NT2/D1 (cell line): ENCODE measurements at regions not wholly inside any gene's neighbourhood (a gene's known extent, or its start where the extent isn't known, plus 50 kb on each side); places are given as distances from the start of the nearest gene placed in this dataset.
"Not testable (repeated sequence)": the region's sequence is repeated elsewhere in the genome, so short reads cannot be mapped to it uniquely, and the experiment has no call there.

Experiments
- DNase-seq: peaks from one replicate; pipeline ENCODE4 v3.0.0-alpha.2; 2011; ENCODE audit warnings: low read depth, low spot score
- H3K27me3 ChIP-seq: 2 replicates; pipeline ENCODE4 v1.6.0; 2011; ENCODE audit warnings: mild to moderate bottlenecking; ENCODE audit not compliant: insufficient read length, insufficient read depth
- H3K36me3 ChIP-seq: 2 replicates; pipeline ENCODE4 v1.6.1; 2011; ENCODE audit warnings: mild to moderate bottlenecking, low read length, mixed read lengths; ENCODE audit not compliant: insufficient read depth, insufficient read length
- H3K4me1 ChIP-seq: 2 replicates; pipeline ENCODE4 v1.5.1; 2011; ENCODE audit not compliant: insufficient read depth, insufficient read length
- H3K4me3 ChIP-seq: 2 replicates; pipeline ENCODE4 v1.5.1; 2011; ENCODE audit warnings: low read depth; ENCODE audit not compliant: insufficient read length
- H3K9ac ChIP-seq: 2 replicates; pipeline ENCODE4 v1.6.0; 2011; ENCODE audit warnings: low read depth; ENCODE audit not compliant: insufficient read length
- H3K9me3 ChIP-seq: 2 replicates; pipeline ENCODE4 v1.5.1; 2011; ENCODE audit warnings: mild to moderate bottlenecking, low read length; ENCODE audit not compliant: insufficient read depth
- SUZ12 ChIP-seq: IDR thresholded peaks from 2 replicates; pipeline ENCODE4 v1.6.1; 2011; ENCODE audit not compliant: insufficient read length, insufficient read depth; ENCODE audit errors: extremely low read depth
- YY1 ChIP-seq: IDR thresholded peaks from 2 replicates; pipeline ENCODE4 v1.6.1; 2011; ENCODE audit not compliant: insufficient read length, insufficient read depth
- ZNF274 ChIP-seq: IDR thresholded peaks from 2 replicates; pipeline ENCODE4 v1.6.1; 2011; ENCODE audit warnings: mild to moderate bottlenecking, low read depth, low read length

- Histone ChIP-seq H3K4me1 (no peaks in the 10 kb centered on the region), H3K9me3 (no peaks in the 10 kb centered on the region), H3K4me3 (no peak overlapping the region), H3K9ac (no peak overlapping the region), H3K36me3 (no peaks in the 10 kb centered on the region), H3K27me3 (no peaks in the 10 kb centered on the region)
- no peak for TF ChIP-seq SUZ12
- no peak for DNase-seq
Observed at GRCh38 chr18:3340015-3340681, 78.2 kb downstream of the MYL12B start.

- Histone ChIP-seq H3K27me3 (no peaks in the 10 kb centered on the region), H3K9me3 (no peaks in the 10 kb centered on the region), H3K36me3 (no peaks in the 10 kb centered on the region), H3K4me3 (no peak overlapping the region), H3K4me1 (no peaks in the 10 kb centered on the region), H3K9ac (no peak overlapping the region)
- TF ChIP-seq YY1 = no peak
- no peak for TF ChIP-seq SUZ12
- no peak for TF ChIP-seq ZNF274
- DNase-seq = no peak
Observed at GRCh38 chr18:3340682-3341097, 78.8 kb downstream of the MYL12B start.

GRCh38 chr18:3342628-3343027 is 80.7 kb downstream of the MYL12B start:
- TF ChIP-seq YY1 (no peak), SUZ12 (no peak), ZNF274 (no peak)
- Histone ChIP-seq H3K4me1 (no peaks in the 10 kb centered on the region), H3K9ac (no peak overlapping the region)

GRCh38 chr18:3345452-3345851 is 83.5 kb downstream of the MYL12B start:
- TF ChIP-seq YY1 (no peak), ZNF274 (no peak), SUZ12 (no peak)
- H3K4me1 ChIP-seq = no peaks in the 10 kb centered on the region
- H3K27me3 ChIP-seq = no peaks in the 10 kb centered on the region

More at GRCh38 chr18:3342628-3343027, 80.7 kb downstream of the MYL12B start:
- no peak for DNase-seq
- no peak overlapping the region for H3K4me3 ChIP-seq
- H3K27me3 ChIP-seq = no peaks in the 10 kb centered on the region
- no peaks in the 10 kb centered on the region for H3K9me3 ChIP-seq
- no peaks in the 10 kb centered on the region for H3K36me3 ChIP-seq

GRCh38 chr18:3345885-3346284 is 84.0 kb downstream of the MYL12B start:
- H3K36me3 ChIP-seq = no peaks in the 10 kb centered on the region
- no peaks in the 10 kb centered on the region for H3K27me3 ChIP-seq
- H3K4me1 ChIP-seq = no peaks in the 10 kb centered on the region
- H3K9ac ChIP-seq = no peak overlapping the region
- no peak for TF ChIP-seq SUZ12
- no peak for TF ChIP-seq ZNF274
- TF ChIP-seq YY1 = no peak
- H3K9me3 ChIP-seq = no peaks in the 10 kb centered on the region
- H3K4me3 ChIP-seq = no peak overlapping the region
- no peak for DNase-seq

More at GRCh38 chr18:3345452-3345851, 83.5 kb downstream of the MYL12B start:
- Histone ChIP-seq H3K4me3 (no peak overlapping the region), H3K9me3 (no peaks in the 10 kb centered on the region), H3K36me3 (no peaks in the 10 kb centered on the region), H3K9ac (no peak overlapping the region)
- no peak for DNase-seq

- no peak overlapping the region for H3K4me3 ChIP-seq
- no peak for DNase-seq
- no peak for TF ChIP-seq ZNF274
Observed at GRCh38 chr18:3346487-3346886, 84.6 kb downstream of the MYL12B start.

GRCh38 chr18:3347286-3347803 is 85.4 kb downstream of the MYL12B start:
- no peaks in the 10 kb centered on the region for H3K27me3 ChIP-seq
- TF ChIP-seq ZNF274 = no peak
- no peak for TF ChIP-seq SUZ12
- TF ChIP-seq YY1 = no peak
- H3K9me3 ChIP-seq = no peaks in the 10 kb centered on the region
- H3K9ac ChIP-seq = no peak overlapping the region
- H3K36me3 ChIP-seq = no peaks in the 10 kb centered on the region
- no peak overlapping the region for H3K4me3 ChIP-seq
- no peaks in the 10 kb centered on the region for H3K4me1 ChIP-seq
- no peak for DNase-seq

More at GRCh38 chr18:3346487-3346886, 84.6 kb downstream of the MYL12B start:
- no peaks in the 10 kb centered on the region for H3K27me3 ChIP-seq
- no peaks in the 10 kb centered on the region for H3K4me1 ChIP-seq
- H3K9ac ChIP-seq = no peak overlapping the region
- no peaks in the 10 kb centered on the region for H3K36me3 ChIP-seq
- H3K9me3 ChIP-seq = no peaks in the 10 kb centered on the region

- Histone ChIP-seq H3K36me3 (no peaks in the 10 kb centered on the region), H3K4me1 (no peaks in the 10 kb centered on the region), H3K9me3 (no peaks in the 10 kb centered on the region), H3K27me3 (no peaks in the 10 kb centered on the region), H3K9ac (no peak overlapping the region), H3K4me3 (no peak overlapping the region)
- DNase-seq = no peak
- TF ChIP-seq YY1 = no peak
- no peak for TF ChIP-seq ZNF274
- TF ChIP-seq SUZ12 = no peak
Observed at GRCh38 chr18:3348176-3348575, 86.2 kb downstream of the MYL12B start.

GRCh38 chr18:3349046-3349841 is 87.3 kb downstream of the MYL12B start:
- H3K4me1 ChIP-seq, H3K36me3 ChIP-seq, H3K27me3 ChIP-seq, DNase-seq, H3K9me3 ChIP-seq, H3K4me3 ChIP-seq, H3K9ac ChIP-seq: not testable (repeated sequence)
